Glutamatergic neuron (in vitro differentiated cells): ENCODE measurements at regions not wholly inside any gene's neighbourhood (a gene's known extent, or its start where the extent isn't known, plus 50 kb on each side); places are given as distances from the start of the nearest gene placed in this dataset.

Experiments
- DNase-seq: peaks from one replicate; pipeline ENCODE4 v3.0.0; 2022
- H3K27ac Mint-ChIP-seq: one replicate; pipeline ENCODE4 v1.8.0; 2020; ENCODE audit warnings: mild to moderate bottlenecking, mixed read lengths, inconsistent platforms; ENCODE audit not compliant: unreplicated experiment
- H3K27me3 Mint-ChIP-seq: one replicate; pipeline ENCODE4 v1.8.0; 2020; ENCODE audit warnings: mild to moderate bottlenecking, moderate library complexity, mixed read lengths, inconsistent platforms; ENCODE audit not compliant: unreplicated experiment
- H3K36me3 Mint-ChIP-seq: one replicate; pipeline ENCODE4 v1.8.0; 2020; ENCODE audit warnings: mild to moderate bottlenecking, mixed read lengths, inconsistent platforms; ENCODE audit not compliant: unreplicated experiment
- H3K4me1 Mint-ChIP-seq: one replicate; pipeline ENCODE4 v1.8.0; 2020; ENCODE audit warnings: mild to moderate bottlenecking, low read depth, mixed read lengths, inconsistent platforms; ENCODE audit not compliant: unreplicated experiment
- H3K4me3 Mint-ChIP-seq: one replicate; pipeline ENCODE4 v1.8.0; 2020; ENCODE audit warnings: mild to moderate bottlenecking, mixed read lengths, inconsistent platforms; ENCODE audit not compliant: unreplicated experiment
- H3K9me3 Mint-ChIP-seq: one replicate; pipeline ENCODE4 v1.8.0; 2020; ENCODE audit warnings: mild to moderate bottlenecking, moderate library complexity, mixed read lengths, inconsistent platforms; ENCODE audit not compliant: unreplicated experiment
- CTCF ChIP-seq: fragments of 200-600 bp; sonication (generic); IDR thresholded peaks from one replicate; pipeline ENCODE4 v1.5.0; 2021; ENCODE audit not compliant: partially characterized antibody, unreplicated experiment

- no peaks in the 10 kb centered on the region for H3K9me3 Mint-ChIP-seq
- TF ChIP-seq CTCF: no peak
- no peaks in the 10 kb centered on the region for H3K4me1 Mint-ChIP-seq
- no peak overlapping the region for H3K4me3 Mint-ChIP-seq
- DNase-seq: no peak
- H3K27me3 Mint-ChIP-seq: no peaks in the 10 kb centered on the region
- no peaks in the 10 kb centered on the region for H3K36me3 Mint-ChIP-seq
- H3K27ac Mint-ChIP-seq: no peak overlapping the region
Observed at GRCh38 chr12:90485560-90485959, 469.4 kb downstream of the CCER1 start.

GRCh38 chr12:90484094-90484493 is 470.9 kb downstream of the CCER1 start:
- Mint-ChIP-seq H3K27me3 (no peaks in the 10 kb centered on the region), H3K36me3 (no peaks in the 10 kb centered on the region), H3K27ac (no peak overlapping the region), H3K4me3 (no peak overlapping the region), H3K4me1 (no peaks in the 10 kb centered on the region), H3K9me3 (no peaks in the 10 kb centered on the region)
- no peak for TF ChIP-seq CTCF
- DNase-seq: no peak

- no peak for DNase-seq
- Mint-ChIP-seq H3K9me3 (no peaks in the 10 kb centered on the region), H3K36me3 (no peaks in the 10 kb centered on the region), H3K4me1 (no peaks in the 10 kb centered on the region), H3K27me3 (no peaks in the 10 kb centered on the region), H3K27ac (no peak overlapping the region), H3K4me3 (no peak overlapping the region)
- no peak for TF ChIP-seq CTCF
Observed at GRCh38 chr12:90481748-90482147, 473.2 kb downstream of the CCER1 start.

GRCh38 chr12:90479237-90479636 is 475.7 kb downstream of the CCER1 start:
- DNase-seq: no peak
- no peak overlapping the region for H3K27ac Mint-ChIP-seq
- H3K4me3 Mint-ChIP-seq: no peak overlapping the region
- no peaks in the 10 kb centered on the region for H3K27me3 Mint-ChIP-seq
- no peaks in the 10 kb centered on the region for H3K9me3 Mint-ChIP-seq
- no peak for TF ChIP-seq CTCF
- H3K4me1 Mint-ChIP-seq: no peaks in the 10 kb centered on the region
- H3K36me3 Mint-ChIP-seq: no peaks in the 10 kb centered on the region

- H3K27me3 Mint-ChIP-seq: peaks cover 1% of the 10 kb centered on the region
- peaks cover 3% of the 10 kb centered on the region for H3K9me3 Mint-ChIP-seq
- no peaks in the 10 kb centered on the region for H3K36me3 Mint-ChIP-seq
- DNase-seq: no peak
- TF ChIP-seq CTCF: no peak
- H3K4me1 Mint-ChIP-seq: no peaks in the 10 kb centered on the region
- no peak overlapping the region for H3K27ac Mint-ChIP-seq
- H3K4me3 Mint-ChIP-seq: no peak overlapping the region
Observed at GRCh38 chr12:90473831-90474230, 481.1 kb downstream of the CCER1 start.
